HCT116 (cell line): ENCODE measurements at regions not wholly inside any gene's neighbourhood (a gene's known extent, or its start where the extent isn't known, plus 50 kb on each side); places are given as distances from the start of the nearest gene placed in this dataset.

ENCODE experiments used
- ATAC-seq: fragments of 200-7000 bp; cut with Tn5 transposase; 2 replicates; pipeline ENCODE4 v1.9.1; 2020; ENCODE audit warnings: mild to moderate bottlenecking, moderate library complexity
- BruUV-seq: library from RNA; stranded (reverse); fragments of 400-500 nt; replicated peaks from 2 replicates; lab custom pipeline; 2021; lab: Mats Ljungman, UMichigan
- CTCF ChIA-PET: fragments of 300-600 bp; sonication (Branson Sonifier 250); formaldehyde crosslinking; loops from one replicate; lab custom pipeline; 2021; ENCODE audit warnings: antibody characterized with exemption; lab: Charles Lee
- POLR2A ChIA-PET: fragments of 300-600, 350-600 bp; sonication (Branson Sonifier 250); formaldehyde crosslinking; loops from one replicate; lab custom pipeline; 2021; ENCODE audit warnings: antibody characterized with exemption; lab: Charles Lee
- RAD21 ChIA-PET, 2 experiments: fragments of 300-600 bp; sonication (Branson Sonifier 250); formaldehyde crosslinking; loops; one replicate each; lab custom pipeline; 2023; ENCODE audit warnings: low total read pairs in 2 of 2; ENCODE audit not compliant: uncharacterized antibody in 2 of 2, unreplicated experiment in 2 of 2, low non-redundant PET in 1 of 2; lab: Charles Lee
- DNase-seq: peaks from one replicate; pipeline ENCODE4 v3.0.0-alpha.2; 2010; ENCODE audit warnings: low read depth, low spot score
- H2AFZ ChIP-seq: fragments of 200-600 bp; shearing (Covaris generic), sonication (generic); 2 replicates; pipeline ENCODE4 v1.6.1; 2017; ENCODE audit warnings: low read depth, mixed run types, mixed read lengths, antibody characterized with exemption, low read length; ENCODE audit not compliant: poor library complexity, severe bottlenecking
- H3K27ac ChIP-seq: 2 replicates; pipeline ENCODE4 v1.5.1; 2012; ENCODE audit warnings: low read depth, low read length
- H3K27me3 ChIP-seq: fragments of 200-600 bp; sonication (generic); 2 replicates; pipeline ENCODE4 v1.6.1; 2016; ENCODE audit warnings: mixed run types, low read length, mixed read lengths; ENCODE audit not compliant: insufficient read depth
- H3K36me3 ChIP-seq, 2 experiments: fragments of 200-500 bp in 1 of 2; fragments of 200-600 bp in 1 of 2; sonication (Bioruptor generic) in 1 of 2; sonication (generic) in 1 of 2; 2 replicates each; pipeline versions ENCODE4 v1.5.1 to v1.6.1; 2014 to 2016; ENCODE audit warnings: low read length in 2 of 2, inconsistent platforms in 1 of 2, mixed read lengths in 1 of 2, mixed run types in 1 of 2; ENCODE audit not compliant: insufficient read depth in 2 of 2, control insufficient read depth in 1 of 2
- H3K4me1 ChIP-seq, 2 experiments: fragments of 200-600 bp in 1 of 2; sonication (generic) in 1 of 2; 2 replicates each; pipeline versions ENCODE4 v1.5.1 to v1.6.1; 2012 to 2017; ENCODE audit warnings: low read length in 2 of 2, inconsistent platforms in 1 of 2, mild to moderate bottlenecking in 1 of 2, mixed read lengths in 1 of 2, mixed run types in 1 of 2, moderate library complexity in 1 of 2; ENCODE audit not compliant: insufficient read depth in 2 of 2, control insufficient read depth in 1 of 2
- H3K4me2 ChIP-seq: fragments of 200-600 bp; sonication (generic); 2 replicates; pipeline ENCODE4 v1.6.1; 2017; ENCODE audit warnings: mixed run types, low read length, mixed read lengths
- H3K4me3 ChIP-seq, 2 experiments: fragments of 200-600 bp in 1 of 2; sonication (generic) in 1 of 2; replicated peaks in 1 of 2; 2 replicates each; pipeline ENCODE4 v1.5.1; 2011 to 2016; ENCODE audit warnings: low read length in 2 of 2, control low read depth in 1 of 2, low read depth in 1 of 2, mild to moderate bottlenecking in 1 of 2, mixed read lengths in 1 of 2, mixed run types in 1 of 2
- H3K79me2 ChIP-seq: fragments of 200-600 bp; sonication (generic); 2 replicates; pipeline ENCODE4 v1.6.1; 2017; ENCODE audit warnings: mild to moderate bottlenecking, mixed run types, low read length, moderate library complexity, mixed read lengths; ENCODE audit not compliant: insufficient read depth
- H3K9ac ChIP-seq: fragments of 200-600 bp; sonication (generic); 2 replicates; pipeline ENCODE4 v1.6.1; 2016; ENCODE audit warnings: low read length, mixed read lengths
- H3K9me2 ChIP-seq: fragments of 200-600 bp; sonication (generic), shearing (Covaris generic); 2 replicates; pipeline ENCODE4 v1.6.1; 2017; ENCODE audit warnings: mixed run types, mild to moderate bottlenecking, moderate library complexity; ENCODE audit not compliant: insufficient read depth
- H3K9me3 ChIP-seq, 2 experiments: fragments of 200-500 bp in 1 of 2; fragments of 200-600 bp in 1 of 2; sonication (Bioruptor generic) in 1 of 2; sonication (generic) in 1 of 2; 2 replicates each; pipeline ENCODE4 v1.6.1; 2014 to 2017; ENCODE audit warnings: low read length in 2 of 2, mixed read lengths in 2 of 2, inconsistent platforms in 1 of 2, low read depth in 1 of 2, mild to moderate bottlenecking in 1 of 2, mixed run types in 1 of 2, moderate library complexity in 1 of 2; ENCODE audit not compliant: control insufficient read depth in 1 of 2, insufficient read depth in 1 of 2
- H4K20me1 ChIP-seq: fragments of 200-600 bp; sonication (generic), shearing (Covaris generic); 2 replicates; pipeline ENCODE4 v1.6.1; 2017; ENCODE audit warnings: mixed run types, mild to moderate bottlenecking, moderate library complexity; ENCODE audit not compliant: insufficient read depth
- CBX3 ChIP-seq: IDR thresholded peaks from 2 replicates; pipeline ENCODE4 v1.6.1; 2012; ENCODE audit warnings: low read depth
- CEBPB ChIP-seq: IDR thresholded peaks from 2 replicates; pipeline ENCODE4 v1.6.1; 2012; ENCODE audit warnings: low read depth
- ELF1 ChIP-seq: IDR thresholded peaks from 2 replicates; pipeline ENCODE4 v1.6.1; 2012; ENCODE audit warnings: low read depth, borderline replicate concordance
- FOSL1 ChIP-seq: IDR thresholded peaks from 2 replicates; pipeline ENCODE4 v1.6.1; 2012; ENCODE audit warnings: low read depth
- JUND ChIP-seq: IDR thresholded peaks from 2 replicates; pipeline ENCODE4 v1.6.1; 2012
- SP1 ChIP-seq: IDR thresholded peaks from 2 replicates; pipeline ENCODE4 v1.6.1; 2012; ENCODE audit warnings: low read depth
- SRF ChIP-seq: IDR thresholded peaks from 2 replicates; pipeline ENCODE4 v1.6.1; 2012; ENCODE audit warnings: low read depth
- TCF7L2 ChIP-seq: IDR thresholded peaks from 2 replicates; pipeline ENCODE4 v1.7.0; 2011; ENCODE audit warnings: borderline replicate concordance, inconsistent platforms; ENCODE audit not compliant: insufficient read depth, insufficient read length; ENCODE audit errors: extremely low read depth
- ZFX ChIP-seq: fragments of 450-650 bp; IDR thresholded peaks from 2 replicates; pipeline ENCODE4 v1.6.1; 2017
- ZNF274 ChIP-seq: fragments of 200-500 bp; sonication (Bioruptor generic); IDR thresholded peaks from 2 replicates; pipeline ENCODE4 v1.6.1; 2014; ENCODE audit warnings: mild to moderate bottlenecking, low read depth, low read length, inconsistent platforms
- intact Hi-C: fragments of 100-400 bp; cut with micrococcal nuclease; formaldehyde crosslinking; loops from 2 replicates; pipeline ENCODE4 v1.10.0; 2022
- TF ChIP-seq, protein P1 (sequence below): IDR thresholded peaks from 2 replicates; pipeline ENCODE4 v1.6.1; 2012; ENCODE audit warnings: low read depth
- TF ChIP-seq, protein P2 (sequence below): IDR thresholded peaks from 2 replicates; pipeline ENCODE4 v1.6.1; 2012
- TF ChIP-seq, protein P3 (sequence below), 3 experiments: fragments of 200-600 bp in 1 of 3; sonication (generic) in 1 of 3; IDR thresholded peaks in 2 of 3; conservative IDR thresholded peaks in 1 of 3; 2 replicates each; pipeline ENCODE4 v1.5.1; 2012 to 2017; ENCODE audit warnings: low read depth in 2 of 3, low read length in 2 of 3, antibody characterized with exemption in 1 of 3, borderline replicate concordance in 1 of 3, control low read depth in 1 of 3, mild to moderate bottlenecking in 1 of 3, mixed read lengths in 1 of 3, mixed run types in 1 of 3, moderate library complexity in 1 of 3; ENCODE audit not compliant: insufficient read depth in 1 of 3
- TF ChIP-seq, protein P4 (sequence below): IDR thresholded peaks from 2 replicates; pipeline ENCODE4 v1.6.1; 2012
- TF ChIP-seq, protein P5 (sequence below): IDR thresholded peaks from 2 replicates; pipeline ENCODE4 v1.6.1; 2011; ENCODE audit warnings: mild to moderate bottlenecking, low read length, moderate library complexity; ENCODE audit not compliant: insufficient replicate concordance; ENCODE audit errors: extremely low read depth

DNA sequence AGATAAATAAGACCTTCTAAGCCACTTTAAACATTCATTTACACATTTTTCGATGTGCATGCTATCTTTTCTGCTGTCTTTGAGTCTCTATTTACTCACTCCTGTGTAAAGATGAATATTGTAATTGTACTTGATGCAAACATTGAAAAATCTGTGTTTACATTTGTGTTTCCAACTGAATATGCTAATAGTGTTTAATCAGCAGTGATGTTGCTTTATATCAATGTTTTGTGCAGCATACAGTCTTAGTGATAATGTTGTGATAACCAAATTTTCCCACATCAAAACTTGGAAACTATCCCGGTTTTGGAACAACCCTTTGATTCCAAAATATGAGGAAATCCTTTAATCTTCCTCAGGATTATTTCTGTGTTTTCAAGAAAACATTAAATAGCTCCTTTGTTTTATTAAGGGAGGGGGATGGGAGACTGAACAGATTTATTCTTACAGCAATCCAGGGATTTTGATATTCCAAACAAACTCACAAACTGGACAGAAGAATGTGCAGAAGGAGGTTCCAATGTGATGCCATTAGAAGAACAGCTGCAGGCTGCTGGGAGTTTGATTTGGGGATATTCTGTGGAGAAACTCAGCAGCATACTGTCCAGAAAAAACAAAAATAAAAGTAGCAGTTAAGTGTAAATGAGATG lies 248.0 kb downstream of the S1PR1 start:
- no peaks in the 10 kb centered on the region for H3K4me1 ChIP-seq
- H3K36me3 ChIP-seq, result no peaks in the 10 kb centered on the region
- ChIA-PET CTCF (interaction anchor here (1.7 kb wide), 1 partner anchor 10 kb away, joined by 5 read pairs; no protein-coding TSS in a partner anchor), RAD21 (no interaction called here), POLR2A (no interaction called here)
- no peaks in the 10 kb centered on the region for H4K20me1 ChIP-seq
- no peak overlapping the region for H3K9ac ChIP-seq
- H2AFZ ChIP-seq, result no peak overlapping the region
- H3K9me2 ChIP-seq, result no peaks in the 10 kb centered on the region
- no peak overlapping the region for H3K27ac ChIP-seq
- H3K27me3 ChIP-seq, result no peaks in the 10 kb centered on the region
- no peak for ATAC-seq
- BruUV-seq, result no TSS peak
- no peaks in the 10 kb centered on the region; a peak in 1 of 4 replicates for H3K9me3 ChIP-seq
- H3K79me2 ChIP-seq, result no peaks in the 10 kb centered on the region
- H3K4me3 ChIP-seq, result no peak overlapping the region
- no peak for TF ChIP-seq CEBPB
- TF ChIP-seq SP1, result no peak
- TF ChIP-seq, protein P1, sequence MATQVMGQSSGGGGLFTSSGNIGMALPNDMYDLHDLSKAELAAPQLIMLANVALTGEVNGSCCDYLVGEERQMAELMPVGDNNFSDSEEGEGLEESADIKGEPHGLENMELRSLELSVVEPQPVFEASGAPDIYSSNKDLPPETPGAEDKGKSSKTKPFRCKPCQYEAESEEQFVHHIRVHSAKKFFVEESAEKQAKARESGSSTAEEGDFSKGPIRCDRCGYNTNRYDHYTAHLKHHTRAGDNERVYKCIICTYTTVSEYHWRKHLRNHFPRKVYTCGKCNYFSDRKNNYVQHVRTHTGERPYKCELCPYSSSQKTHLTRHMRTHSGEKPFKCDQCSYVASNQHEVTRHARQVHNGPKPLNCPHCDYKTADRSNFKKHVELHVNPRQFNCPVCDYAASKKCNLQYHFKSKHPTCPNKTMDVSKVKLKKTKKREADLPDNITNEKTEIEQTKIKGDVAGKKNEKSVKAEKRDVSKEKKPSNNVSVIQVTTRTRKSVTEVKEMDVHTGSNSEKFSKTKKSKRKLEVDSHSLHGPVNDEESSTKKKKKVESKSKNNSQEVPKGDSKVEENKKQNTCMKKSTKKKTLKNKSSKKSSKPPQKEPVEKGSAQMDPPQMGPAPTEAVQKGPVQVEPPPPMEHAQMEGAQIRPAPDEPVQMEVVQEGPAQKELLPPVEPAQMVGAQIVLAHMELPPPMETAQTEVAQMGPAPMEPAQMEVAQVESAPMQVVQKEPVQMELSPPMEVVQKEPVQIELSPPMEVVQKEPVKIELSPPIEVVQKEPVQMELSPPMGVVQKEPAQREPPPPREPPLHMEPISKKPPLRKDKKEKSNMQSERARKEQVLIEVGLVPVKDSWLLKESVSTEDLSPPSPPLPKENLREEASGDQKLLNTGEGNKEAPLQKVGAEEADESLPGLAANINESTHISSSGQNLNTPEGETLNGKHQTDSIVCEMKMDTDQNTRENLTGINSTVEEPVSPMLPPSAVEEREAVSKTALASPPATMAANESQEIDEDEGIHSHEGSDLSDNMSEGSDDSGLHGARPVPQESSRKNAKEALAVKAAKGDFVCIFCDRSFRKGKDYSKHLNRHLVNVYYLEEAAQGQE, result no peak
- TF ChIP-seq, protein P2, sequence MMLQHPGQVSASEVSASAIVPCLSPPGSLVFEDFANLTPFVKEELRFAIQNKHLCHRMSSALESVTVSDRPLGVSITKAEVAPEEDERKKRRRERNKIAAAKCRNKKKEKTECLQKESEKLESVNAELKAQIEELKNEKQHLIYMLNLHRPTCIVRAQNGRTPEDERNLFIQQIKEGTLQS, result no peak
- TF ChIP-seq CBX3, result no peak
- TF ChIP-seq FOSL1, result no peak
- TF ChIP-seq JUND, result no peak
- no peak for TF ChIP-seq TCF7L2
- TF ChIP-seq, protein P3, sequence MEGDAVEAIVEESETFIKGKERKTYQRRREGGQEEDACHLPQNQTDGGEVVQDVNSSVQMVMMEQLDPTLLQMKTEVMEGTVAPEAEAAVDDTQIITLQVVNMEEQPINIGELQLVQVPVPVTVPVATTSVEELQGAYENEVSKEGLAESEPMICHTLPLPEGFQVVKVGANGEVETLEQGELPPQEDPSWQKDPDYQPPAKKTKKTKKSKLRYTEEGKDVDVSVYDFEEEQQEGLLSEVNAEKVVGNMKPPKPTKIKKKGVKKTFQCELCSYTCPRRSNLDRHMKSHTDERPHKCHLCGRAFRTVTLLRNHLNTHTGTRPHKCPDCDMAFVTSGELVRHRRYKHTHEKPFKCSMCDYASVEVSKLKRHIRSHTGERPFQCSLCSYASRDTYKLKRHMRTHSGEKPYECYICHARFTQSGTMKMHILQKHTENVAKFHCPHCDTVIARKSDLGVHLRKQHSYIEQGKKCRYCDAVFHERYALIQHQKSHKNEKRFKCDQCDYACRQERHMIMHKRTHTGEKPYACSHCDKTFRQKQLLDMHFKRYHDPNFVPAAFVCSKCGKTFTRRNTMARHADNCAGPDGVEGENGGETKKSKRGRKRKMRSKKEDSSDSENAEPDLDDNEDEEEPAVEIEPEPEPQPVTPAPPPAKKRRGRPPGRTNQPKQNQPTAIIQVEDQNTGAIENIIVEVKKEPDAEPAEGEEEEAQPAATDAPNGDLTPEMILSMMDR (IDR thresholded peaks at IDR 0.05 in 2 of 3, conservative IDR thresholded peaks at IDR 0.05 in 1 of 3; ENCODE audit: borderline replicate concordance in 1 of 3, insufficient read depth in 1 of 3, low read depth in 2 of 3, low read length in 2 of 3), result no peak
- TF ChIP-seq, protein P4, sequence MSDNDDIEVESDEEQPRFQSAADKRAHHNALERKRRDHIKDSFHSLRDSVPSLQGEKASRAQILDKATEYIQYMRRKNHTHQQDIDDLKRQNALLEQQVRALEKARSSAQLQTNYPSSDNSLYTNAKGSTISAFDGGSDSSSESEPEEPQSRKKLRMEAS, result no peak
- TF ChIP-seq ELF1, result no peak
- TF ChIP-seq SRF, result no peak
- TF ChIP-seq ZNF274, result no peak
- TF ChIP-seq ZFX, result no peak
- TF ChIP-seq, protein P5, sequence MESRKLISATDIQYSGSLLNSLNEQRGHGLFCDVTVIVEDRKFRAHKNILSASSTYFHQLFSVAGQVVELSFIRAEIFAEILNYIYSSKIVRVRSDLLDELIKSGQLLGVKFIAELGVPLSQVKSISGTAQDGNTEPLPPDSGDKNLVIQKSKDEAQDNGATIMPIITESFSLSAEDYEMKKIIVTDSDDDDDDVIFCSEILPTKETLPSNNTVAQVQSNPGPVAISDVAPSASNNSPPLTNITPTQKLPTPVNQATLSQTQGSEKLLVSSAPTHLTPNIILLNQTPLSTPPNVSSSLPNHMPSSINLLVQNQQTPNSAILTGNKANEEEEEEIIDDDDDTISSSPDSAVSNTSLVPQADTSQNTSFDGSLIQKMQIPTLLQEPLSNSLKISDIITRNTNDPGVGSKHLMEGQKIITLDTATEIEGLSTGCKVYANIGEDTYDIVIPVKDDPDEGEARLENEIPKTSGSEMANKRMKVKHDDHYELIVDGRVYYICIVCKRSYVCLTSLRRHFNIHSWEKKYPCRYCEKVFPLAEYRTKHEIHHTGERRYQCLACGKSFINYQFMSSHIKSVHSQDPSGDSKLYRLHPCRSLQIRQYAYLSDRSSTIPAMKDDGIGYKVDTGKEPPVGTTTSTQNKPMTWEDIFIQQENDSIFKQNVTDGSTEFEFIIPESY, result no peak
- intact Hi-C loops, result no loop called here
- H3K4me2 ChIP-seq, result no peak overlapping the region
- no peak for DNase-seq
